AG08395 (cell line): ENCODE measurements at regions not wholly inside any gene's neighbourhood (a gene's known extent, or its start where the extent isn't known, plus 50 kb on each side); places are given as distances from the start of the nearest gene placed in this dataset.

Experiments used
- DNase-seq: peaks from one replicate; pipeline ENCODE4 v3.0.0; 2012; ENCODE audit warnings: mixed read lengths, low spot score

DNA sequence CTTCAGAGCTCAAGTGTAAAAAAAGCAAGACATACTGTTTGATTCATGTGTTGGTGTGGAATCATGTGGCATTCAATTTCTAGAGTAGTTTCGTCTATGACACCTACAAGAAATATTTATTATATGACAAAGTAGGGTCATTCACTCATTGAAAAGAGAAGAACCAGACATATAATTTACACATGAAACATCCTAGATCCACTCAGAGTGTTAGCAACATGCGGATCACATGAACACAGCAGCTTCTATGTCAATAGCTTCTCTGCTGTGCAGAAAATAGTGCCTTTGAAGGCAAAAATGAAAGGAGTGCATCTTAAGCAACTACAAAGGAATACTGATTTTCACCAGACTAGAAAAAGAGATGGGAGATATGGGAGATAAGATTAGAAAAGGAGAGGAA is 569.8 kb downstream of the RPS29 start:
- no peak for DNase-seq

DNA sequence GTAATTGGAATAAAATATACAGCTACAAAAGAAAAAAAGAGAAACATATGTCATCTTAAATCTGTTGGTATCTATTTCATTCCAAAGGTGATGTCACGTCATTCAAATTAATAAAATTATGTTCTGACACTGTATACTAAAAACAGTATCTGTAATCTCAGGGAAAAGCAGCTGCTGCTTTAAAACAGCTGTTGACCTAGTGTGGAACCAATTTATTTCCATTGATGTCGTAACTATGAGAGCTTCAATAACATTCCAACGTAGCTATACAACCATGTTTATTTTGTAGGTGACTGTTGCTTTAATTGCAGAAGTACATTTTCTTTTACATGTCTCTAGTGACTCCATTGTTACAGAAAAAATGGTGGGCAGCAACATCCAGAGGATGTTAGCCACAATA is 571.7 kb downstream of the RPS29 start:
- DNase-seq = no peak

DNA sequence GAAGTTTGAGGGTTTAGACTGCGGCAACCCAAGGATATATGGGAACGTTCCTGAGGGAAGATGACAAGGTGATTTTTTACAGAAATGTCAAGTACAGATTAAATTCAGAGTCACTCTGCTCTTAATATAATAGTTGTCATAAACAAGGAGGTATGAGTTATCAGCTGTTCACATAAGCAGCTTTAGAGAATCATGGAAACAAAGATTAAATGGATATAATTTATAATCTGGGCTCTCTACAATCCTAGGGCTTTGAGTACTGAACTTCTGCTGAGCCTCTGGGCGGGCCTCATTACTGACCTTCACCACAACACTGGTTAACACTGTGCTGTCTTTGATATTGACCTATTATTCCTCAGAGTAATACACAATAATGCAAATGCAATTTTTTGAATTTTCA is 577.8 kb downstream of the RPS29 start:
- DNase-seq = no peak

DNA sequence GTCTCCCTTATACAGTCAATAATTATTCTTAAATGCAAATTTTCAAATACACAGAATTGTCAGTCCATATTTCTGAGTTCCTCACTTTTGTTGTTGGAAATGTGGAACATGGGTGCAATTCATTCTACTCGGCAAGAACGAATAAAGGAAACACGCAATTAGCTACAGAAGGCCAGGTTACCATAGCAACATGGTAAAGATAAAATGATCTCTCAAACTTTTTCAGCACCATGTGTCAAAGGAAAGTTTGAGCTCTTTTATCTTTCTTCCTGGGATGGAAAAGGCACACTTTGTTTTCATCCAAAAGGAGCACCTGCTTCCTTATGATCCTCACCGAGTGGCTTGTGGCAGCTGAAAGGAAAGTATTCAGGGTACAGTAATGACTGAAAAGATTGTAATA is 595.0 kb downstream of the RPS29 start:
- no peak for DNase-seq

DNA sequence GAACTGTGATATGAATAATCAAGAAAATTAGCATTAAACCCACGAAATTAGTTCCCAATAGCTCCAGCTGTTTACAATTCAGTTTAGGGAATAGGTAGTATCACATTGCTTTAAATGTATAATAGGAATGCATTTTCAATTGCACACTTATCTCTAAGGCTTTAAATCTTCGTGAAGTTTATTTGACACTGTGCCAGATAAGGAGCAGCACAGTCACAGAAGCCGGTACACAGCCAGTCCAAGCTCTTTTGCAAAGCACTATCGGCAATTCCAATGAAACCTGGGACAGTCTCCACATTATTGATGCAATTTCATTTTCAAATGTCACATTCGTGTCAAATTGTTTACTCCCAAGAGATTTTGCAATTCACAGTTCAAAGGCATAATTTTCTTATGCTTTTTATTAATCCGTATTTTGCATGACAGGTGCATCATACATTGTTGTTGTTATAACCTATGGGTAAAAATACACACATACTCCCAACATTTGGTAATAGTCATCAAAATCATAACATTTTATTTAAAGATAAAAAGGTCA is 602.8 kb downstream of the RPS29 start:
- no peak for DNase-seq

DNA sequence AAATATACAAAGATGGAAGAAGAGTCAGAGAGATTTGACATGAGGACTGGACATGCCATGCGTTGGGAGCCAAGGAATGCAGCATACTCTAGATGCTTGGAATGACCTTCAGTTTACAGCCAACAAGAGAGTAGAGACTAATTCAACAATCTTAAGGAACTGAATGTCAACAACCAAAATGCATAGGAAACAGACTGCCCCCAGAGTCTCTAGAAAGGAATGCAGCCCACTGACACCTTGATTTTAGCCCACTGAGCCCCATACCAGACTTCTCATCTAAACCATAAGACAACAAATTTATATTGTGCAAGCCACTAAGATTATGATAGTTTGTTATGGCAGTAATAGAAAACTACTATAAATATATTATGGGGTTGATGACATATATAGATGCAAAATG is 611.2 kb downstream of the RPS29 start:
- DNase-seq = no peak

DNA sequence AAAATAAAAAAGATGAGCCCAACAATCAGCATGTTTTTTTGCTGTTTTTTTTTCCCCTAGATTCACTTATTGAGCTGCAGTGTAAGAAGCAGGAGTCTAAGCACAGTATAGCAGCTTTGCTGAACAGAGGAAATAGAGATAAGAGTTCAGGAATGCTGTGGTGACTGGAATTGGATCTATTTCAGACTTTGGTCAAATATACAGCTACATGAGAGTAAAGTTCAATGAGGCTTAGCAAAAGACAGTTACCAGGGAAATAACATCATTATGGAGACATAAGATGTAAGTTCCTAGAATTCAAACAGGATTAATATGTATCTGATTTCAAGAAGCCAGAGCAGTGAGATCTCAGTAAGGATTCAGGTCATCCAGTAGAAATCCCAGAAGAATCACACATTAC is 613.0 kb downstream of the RPS29 start:
- peak; percentile 6 for DNase-seq

DNA sequence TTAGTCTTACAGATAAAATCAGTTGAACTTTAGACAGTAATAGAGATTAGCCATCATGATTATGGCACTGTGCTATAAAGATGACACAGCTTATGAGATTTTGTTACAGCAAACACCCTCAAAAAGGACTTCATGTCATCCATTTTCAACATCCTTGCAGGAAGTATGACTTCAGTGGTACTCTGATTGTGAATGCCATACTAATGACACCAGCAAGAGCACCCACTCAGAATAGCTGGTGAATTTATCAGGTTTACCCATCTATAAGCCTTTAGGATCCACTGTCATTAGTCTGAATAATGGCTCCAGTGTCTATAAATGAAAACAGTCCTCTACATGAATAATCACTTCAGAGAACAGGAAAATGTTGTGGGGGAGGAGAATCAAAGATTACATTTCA is 615.2 kb downstream of the RPS29 start:
- DNase-seq = no peak

DNA sequence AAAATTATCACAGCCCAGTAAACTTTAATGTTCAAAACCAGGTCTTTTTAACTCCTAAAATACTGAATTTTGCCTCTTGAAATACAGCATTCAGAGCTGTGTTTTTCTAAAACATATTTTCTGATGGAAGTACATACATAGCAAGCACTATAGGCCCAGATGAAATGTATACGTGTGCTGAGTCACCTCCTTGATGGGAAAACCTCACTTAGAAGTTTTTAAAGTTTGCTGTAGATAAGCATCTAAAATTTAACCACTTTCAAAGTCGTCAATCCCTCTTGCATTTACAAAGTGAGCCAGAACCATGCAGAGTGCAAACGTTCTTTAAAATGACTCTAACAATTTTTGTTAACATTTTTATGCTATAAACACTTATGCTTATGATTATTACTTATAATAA is 618.8 kb downstream of the RPS29 start:
- no peak for DNase-seq

DNA sequence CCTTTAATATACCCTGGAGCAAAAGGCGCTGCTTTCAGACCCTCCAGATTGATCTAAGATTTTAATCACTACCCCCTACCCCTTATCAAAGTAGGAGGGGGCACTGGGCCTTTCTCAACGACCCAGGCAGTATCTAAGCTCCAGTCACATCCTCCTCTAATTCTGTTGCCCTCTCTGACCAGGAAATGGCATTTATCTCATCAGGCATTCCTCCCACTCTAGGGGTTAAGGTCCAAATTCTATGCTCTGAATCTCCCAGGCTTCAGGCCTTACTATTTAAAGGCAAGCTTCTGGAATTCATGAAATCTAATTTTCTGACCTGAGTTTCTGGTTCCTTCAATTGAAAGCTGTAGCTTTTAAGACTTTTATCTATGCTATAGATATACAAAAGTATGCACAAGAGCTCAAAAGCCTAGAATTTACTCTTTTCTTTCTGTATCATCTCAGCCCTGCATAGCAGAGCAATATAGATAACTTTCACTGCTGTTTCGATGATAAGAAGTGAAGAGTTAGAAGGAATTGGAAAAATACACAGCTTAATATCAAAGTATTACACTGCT is 622.9 kb downstream of the RPS29 start:
- no peak for DNase-seq

DNA sequence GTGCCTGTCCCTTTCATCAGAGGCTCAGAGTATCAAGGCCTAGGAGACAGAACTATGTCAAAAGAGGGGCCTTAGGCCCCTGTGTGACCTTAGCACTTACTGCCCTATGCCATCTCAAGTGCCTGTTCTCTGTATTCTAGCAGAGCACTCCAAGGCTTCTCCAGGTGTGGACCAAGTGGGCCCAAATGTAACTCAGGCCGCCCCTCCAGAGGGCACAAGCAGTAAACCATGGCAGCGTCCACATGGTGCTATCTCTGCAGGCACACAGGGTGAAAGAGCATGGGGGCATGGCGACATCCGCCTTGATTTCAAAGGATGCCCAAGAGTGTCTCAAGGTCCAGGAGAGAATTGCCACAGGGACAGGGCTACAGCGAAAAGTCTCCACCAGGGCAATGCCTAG is 628.7 kb downstream of the RPS29 start:
- DNase-seq = no peak

DNA sequence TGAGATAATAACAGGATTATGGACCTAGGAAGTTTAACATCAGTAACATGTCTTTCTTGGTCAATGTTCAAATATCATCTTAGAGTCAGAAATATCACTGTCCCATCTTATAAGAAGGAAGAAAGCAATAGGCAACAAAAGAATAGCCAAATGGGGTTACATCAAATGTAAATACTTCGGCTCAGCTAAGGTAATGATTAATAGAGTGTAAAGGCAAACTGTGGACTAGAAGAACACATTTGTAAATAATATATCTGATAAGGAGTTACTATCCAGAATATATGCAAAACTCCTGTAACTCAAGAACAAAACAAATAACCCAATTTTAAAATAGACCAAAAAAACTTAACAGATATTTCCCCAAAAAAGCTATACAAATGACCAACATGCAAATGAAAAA is 630.3 kb downstream of the RPS29 start:
- no peak for DNase-seq

DNA sequence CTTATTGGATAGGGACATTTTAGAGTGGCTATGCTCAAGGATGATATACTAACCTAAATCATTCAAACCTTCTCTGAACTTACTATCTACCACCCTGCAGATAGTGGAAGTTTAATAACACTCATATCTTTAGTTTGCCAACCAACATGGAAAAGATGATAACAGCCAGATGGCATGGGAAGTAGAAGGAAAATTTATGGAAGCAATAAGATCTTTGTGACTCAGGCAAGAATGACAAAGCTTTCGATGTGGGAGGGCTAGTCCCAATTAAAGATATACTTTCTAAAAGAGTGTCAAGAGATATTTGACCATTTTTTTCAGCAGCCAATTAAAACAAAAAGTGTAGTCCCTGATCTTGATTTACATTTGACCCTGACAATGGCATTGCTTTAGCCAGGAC is 631.7 kb downstream of the RPS29 start:
- no peak for DNase-seq

DNA sequence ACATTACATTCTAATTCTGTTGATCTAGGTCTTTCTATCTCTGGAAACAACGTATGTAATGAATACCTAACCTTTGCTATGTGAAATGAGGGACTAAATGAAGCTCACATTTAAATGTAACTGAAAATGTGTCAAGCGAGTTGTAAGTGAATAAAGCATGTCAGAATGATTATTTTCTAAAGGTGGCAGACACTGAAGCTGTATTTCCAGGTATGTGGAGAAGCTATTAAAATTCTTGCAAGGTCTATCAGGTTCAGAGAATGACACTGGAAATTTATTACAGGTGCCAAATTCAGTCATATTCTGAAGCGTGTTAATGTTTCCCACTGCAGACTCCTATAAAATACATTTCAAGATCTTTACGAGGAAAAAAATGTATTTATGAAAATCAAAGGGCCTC is 641.4 kb downstream of the RPS29 start:
- no peak for DNase-seq

DNA sequence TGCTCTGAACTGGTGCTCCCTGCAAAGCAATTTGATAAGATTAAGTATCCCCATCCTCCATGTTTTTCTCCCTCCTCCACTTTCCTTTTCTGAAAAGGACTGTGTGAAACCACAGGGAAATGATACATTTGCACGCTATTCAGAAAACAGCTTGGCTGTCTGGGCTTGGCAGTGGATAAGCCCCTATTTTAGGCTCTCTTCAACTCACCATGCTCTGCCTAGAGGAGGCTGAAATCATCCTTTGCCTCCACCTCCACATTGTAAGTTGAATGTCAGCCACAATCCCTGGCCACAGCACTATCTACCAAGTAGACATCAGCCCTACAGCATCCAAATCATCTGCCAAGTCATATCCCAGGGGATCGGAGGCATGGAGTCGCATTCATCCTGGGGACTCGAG is 642.3 kb downstream of the RPS29 start:
- DNase-seq = no peak

DNA sequence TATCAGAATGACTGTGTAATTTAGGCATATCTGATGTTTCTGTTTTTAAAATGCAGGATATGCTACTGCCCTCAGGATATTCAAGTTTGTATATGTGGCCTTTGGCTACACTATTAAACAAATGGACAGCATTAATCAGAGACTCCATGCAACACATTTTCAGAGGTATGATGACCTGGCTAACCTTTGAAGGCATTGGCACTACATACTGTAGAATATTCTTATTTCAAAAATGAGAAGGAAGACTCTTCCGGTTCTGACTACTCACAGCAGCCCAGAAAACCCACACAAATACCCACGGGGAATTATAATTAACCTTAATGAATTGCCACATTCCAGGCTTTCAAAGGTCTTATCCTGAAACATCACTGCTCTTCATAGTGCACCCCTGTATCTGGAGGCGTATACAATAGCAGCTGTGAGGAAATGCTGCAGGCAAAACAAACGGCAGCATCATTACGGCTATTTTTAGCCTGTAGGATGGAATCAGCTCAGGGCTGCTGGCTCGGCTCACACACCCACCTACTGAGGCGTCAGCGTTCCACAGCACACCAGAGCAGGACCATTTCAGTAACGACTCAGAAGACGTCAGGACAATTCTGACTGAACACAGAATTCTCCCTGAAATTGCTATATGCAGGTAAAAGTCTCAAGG is 648.5 kb downstream of the RPS29 start:
- peak; percentile 3 for DNase-seq

DNA sequence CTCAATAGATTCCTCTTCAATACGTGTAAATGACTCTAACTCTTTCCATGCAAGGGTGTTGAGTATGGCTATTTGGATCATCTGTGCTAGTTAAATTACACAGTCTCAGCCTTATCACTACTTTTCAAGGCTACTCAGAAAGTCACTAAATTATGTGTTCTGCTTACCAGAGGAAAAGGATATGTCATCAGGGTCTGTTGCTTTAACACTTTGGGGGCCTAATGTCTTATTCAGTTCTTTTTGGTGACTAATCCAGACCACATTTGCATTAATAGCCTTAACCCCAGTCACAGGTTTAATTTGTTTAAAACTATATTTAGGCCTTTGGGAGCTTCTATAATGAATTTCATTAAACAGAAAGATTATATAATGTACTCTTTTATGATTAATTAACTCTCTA is 649.3 kb downstream of the RPS29 start:
- no peak for DNase-seq

DNA sequence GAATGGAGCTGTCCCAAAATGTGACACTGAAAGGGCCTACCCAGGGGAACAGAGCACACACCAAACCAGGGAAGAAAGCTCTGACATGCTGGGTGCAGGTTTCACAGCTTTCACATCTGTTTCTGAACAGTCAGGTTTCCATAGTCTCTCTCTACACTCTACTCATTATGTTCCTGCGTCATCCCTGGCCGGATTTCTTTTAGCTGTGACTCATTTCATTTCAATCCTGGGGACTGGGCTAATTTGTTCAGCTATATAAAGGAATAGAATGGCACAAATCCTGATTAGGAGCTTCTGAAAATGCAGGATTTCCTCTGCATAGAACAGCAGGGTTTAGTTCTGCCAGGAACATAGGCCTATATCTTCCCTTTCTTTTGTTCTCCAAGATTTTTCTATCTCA is 649.8 kb downstream of the RPS29 start:
- DNase-seq = peak; percentile 21

DNA sequence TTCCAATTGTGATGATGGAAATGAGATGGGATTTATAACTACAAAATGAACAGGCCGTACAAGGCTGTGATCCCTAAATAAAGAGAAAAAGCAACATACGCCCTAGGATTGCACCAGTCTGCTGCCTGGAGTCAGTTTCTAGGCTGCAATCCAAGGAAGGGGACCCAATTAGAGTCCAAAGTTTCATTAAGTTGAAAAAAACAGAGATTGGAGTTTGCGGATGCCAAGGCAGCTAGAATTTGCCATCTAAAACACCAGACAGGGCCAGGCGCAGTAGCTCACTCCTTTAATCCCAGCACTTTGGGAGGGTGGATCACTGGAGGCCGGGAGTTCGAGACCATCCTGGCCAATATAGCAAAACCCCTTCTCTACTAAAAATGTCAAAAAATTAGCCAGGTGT is 661.0 kb downstream of the RPS29 start:
- no peak for DNase-seq

DNA sequence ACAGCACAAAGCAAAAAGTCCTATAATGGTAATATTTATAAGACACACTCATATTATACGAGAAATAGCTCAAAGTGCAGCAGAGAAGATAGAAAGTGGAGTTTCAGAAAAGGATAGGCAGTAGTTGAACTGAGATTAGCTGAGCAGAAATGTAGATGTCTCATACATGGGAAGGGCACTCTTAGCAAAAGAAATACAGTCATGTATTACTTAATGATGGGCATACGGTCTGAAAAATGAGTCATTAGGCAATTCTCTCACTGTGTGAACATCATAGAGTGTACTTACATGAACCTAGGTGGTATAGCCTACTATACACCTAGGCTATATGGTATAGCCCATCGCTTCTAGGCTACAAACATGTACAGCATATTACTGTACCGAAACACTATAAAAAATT is 671.3 kb downstream of the RPS29 start:
- DNase-seq = no peak

DNA sequence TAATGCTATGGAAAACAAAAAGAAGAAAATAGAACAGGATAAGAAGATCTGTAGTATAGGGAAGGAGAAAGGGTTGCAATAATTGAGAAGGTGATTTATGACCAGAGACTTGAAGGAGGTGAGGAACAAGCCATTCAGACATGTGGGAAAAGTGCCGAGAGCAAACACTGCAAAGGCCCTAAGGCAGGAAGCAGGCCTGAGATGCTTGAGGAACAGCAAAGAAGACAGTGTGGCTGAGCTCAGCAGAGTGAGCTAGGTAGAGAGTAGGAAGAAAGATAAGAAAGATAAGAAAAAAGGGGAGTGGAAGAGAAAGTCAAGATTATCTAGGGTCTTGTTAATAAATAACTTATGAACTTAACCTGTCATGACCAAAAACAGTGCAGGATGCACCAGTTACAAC is 671.8 kb downstream of the RPS29 start:
- no peak for DNase-seq

DNA sequence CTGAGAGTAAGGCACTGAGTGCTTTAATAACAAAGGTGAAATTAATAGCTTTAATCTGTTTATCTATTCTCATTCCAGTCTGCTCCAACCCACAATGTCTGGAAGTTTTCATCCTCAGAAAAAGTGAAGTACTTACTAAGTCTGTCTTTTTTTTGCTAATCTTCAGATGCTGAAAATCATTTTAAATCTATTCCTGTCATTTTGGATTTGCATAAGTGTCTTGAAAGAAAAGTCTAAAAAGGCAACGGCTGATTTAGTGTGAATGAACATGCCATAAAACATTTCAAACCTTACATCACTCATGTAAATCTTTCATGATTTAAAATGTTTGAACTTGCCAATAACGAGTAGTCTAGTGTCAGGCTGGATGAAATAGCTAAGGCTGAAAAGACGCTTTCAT is 685.6 kb downstream of the RPS29 start:
- no peak for DNase-seq

DNA sequence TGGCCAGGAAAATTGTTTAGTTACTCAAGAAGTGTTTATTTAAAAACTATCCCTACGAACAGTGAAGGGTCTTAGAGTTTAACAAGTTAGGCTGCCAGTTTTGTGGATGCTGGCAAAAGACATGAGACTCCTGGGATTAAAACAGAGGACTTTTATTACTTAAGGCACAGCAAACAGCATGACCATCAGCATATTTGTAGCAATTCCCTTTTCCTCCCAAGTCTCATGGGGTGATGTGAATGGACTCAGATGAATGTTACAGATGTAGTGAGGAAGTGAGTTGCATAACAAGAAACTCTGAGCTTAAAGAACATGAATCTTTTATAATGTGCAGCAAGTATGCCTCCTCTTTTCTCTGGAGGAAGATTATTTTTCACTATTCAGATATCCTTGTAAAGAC is 695.8 kb downstream of the RPS29 start:
- DNase-seq = no peak

DNA sequence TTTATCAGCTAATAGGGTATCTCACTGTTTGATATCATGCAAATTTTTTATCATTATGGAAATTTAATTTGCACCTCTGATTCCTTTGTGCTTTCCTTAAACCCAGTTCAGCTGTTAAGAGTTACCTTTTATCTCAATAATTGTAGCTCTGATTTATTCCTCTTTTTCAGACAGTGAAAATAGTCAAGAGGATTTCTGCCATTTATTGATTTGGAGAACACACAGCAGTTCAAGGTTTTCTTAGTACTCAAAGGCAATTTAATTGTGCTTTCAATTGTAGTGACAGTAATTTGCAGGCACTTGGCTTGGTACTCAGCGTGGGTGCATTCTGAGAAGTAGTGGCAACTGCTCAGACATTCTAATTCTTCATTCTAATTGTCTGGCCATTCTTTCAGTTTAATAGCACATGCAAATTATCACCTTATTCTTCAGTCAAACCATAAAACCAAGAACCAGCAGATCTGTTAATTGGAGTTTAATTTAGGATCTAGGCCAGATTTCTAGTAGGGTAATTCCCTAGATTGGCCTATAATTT is 709.3 kb downstream of the RPS29 start:
- no peak for DNase-seq
